ENCODE measurements at regions not wholly inside any gene's neighbourhood (a gene's known extent, or its start where the extent isn't known, plus 50 kb on each side); places are given as distances from the start of the nearest gene placed in this dataset.

GRCh38 chr4:166257276-166257675, 384.2 kb downstream of the TLL1 start:
- WGBS (ENCODE audit: insufficient coverage): no CpG with 5 or more reads among the region's 2 CpGs
- H3K4me1 Mint-ChIP-seq: no peaks in the 10 kb centered on the region
- ATAC-seq (replicated peaks in 1 of 4) (no peak), DNase-seq (no peak)
- POLR2A ChIA-PET: no interaction called here
- H3K27me3 ChIP-seq (replicated peaks in 1 of 2; ENCODE audit: control insufficient read depth in 2 of 2, extremely low read depth in 1 of 2, insufficient read depth in 2 of 2, low read length in 1 of 2): no peaks in the 10 kb centered on the region
- CTCF ChIA-PET: no interaction called here
- H3K27ac ChIP-seq (ENCODE audit: low read length): no peak overlapping the region
- no peak overlapping the region for H3K4me3 ChIP-seq (ENCODE audit: control insufficient read depth in 1 of 2, extremely low read depth in 1 of 2, low read length in 1 of 2)
- H3K9me3 Mint-ChIP-seq: peaks cover 0 to 4% (median 0%) of the 10 kb centered on the region in 3 donors
- no peaks in the 10 kb centered on the region for H3K36me3 Mint-ChIP-seq
- H3K27me3 Mint-ChIP-seq: no peaks in the 10 kb centered on the region
- no peaks in the 10 kb centered on the region for H3K4me1 ChIP-seq (ENCODE audit: control insufficient read depth in 1 of 2, extremely low read depth in 1 of 2, insufficient read depth in 2 of 2, low read length in 2 of 2)
- H3K27ac Mint-ChIP-seq: no peak overlapping the region
- H3K36me3 ChIP-seq (ENCODE audit: control insufficient read depth in 2 of 2, extremely low read depth in 1 of 2, insufficient read depth in 1 of 2, low read length in 1 of 2): no peaks in the 10 kb centered on the region
- no peak overlapping the region for H3K4me3 Mint-ChIP-seq
- no peaks in the 10 kb centered on the region for H3K9me3 ChIP-seq

- CTCF ChIA-PET: interaction anchor here (0.6 kb wide), 2 partner anchors 27 to 98 kb away, joined by 4 read pairs; no protein-coding TSS in a partner anchor
- WGBS (ENCODE audit: insufficient coverage): 78% methylated on average over 4 of the region's 4 CpGs
- no peaks in the 10 kb centered on the region for H3K4me1 ChIP-seq (ENCODE audit: control insufficient read depth in 1 of 2, extremely low read depth in 1 of 2, insufficient read depth in 2 of 2, low read length in 2 of 2)
Measured at GRCh38 chr4:166257891-166258290, 384.9 kb downstream of the TLL1 start.

GRCh38 chr4:166259081-166259480, 386.0 kb downstream of the TLL1 start:
- no peaks in the 10 kb centered on the region for H3K9me3 ChIP-seq
- H3K27ac Mint-ChIP-seq: no peak overlapping the region
- H3K27me3 ChIP-seq (replicated peaks in 1 of 2; ENCODE audit: control insufficient read depth in 2 of 2, extremely low read depth in 1 of 2, insufficient read depth in 2 of 2, low read length in 1 of 2): no peaks in the 10 kb centered on the region
- no peaks in the 10 kb centered on the region for H3K36me3 Mint-ChIP-seq
- H3K4me1 ChIP-seq (ENCODE audit: control insufficient read depth in 1 of 2, extremely low read depth in 1 of 2, insufficient read depth in 2 of 2, low read length in 2 of 2): no peaks in the 10 kb centered on the region
- no peak overlapping the region for H3K4me3 ChIP-seq (ENCODE audit: control insufficient read depth in 1 of 2, extremely low read depth in 1 of 2, low read length in 1 of 2)
- no peaks in the 10 kb centered on the region for H3K36me3 ChIP-seq (ENCODE audit: control insufficient read depth in 2 of 2, extremely low read depth in 1 of 2, insufficient read depth in 1 of 2, low read length in 1 of 2)
- ChIA-PET CTCF (interaction anchor here in 1 of 2 donors (0.6 kb wide), 1 partner anchor 187 kb away, joined by 3 read pairs; no protein-coding TSS in a partner anchor), POLR2A (no interaction called here)
- no peak overlapping the region for H3K4me3 Mint-ChIP-seq
- no CpG with 5 or more reads among the region's 4 CpGs for WGBS (ENCODE audit: insufficient coverage)
- H3K4me1 Mint-ChIP-seq: no peaks in the 10 kb centered on the region
- H3K27me3 Mint-ChIP-seq: no peaks in the 10 kb centered on the region
- H3K27ac ChIP-seq (ENCODE audit: low read length): no peak overlapping the region
- H3K9me3 Mint-ChIP-seq: peaks cover 0 to 7% (median 2%) of the 10 kb centered on the region in 3 donors
- DNase-seq: no peak
- no peak for ATAC-seq (replicated peaks in 1 of 4)

More at GRCh38 chr4:166257891-166258290, 384.9 kb downstream of the TLL1 start:
- no peak overlapping the region for H3K27ac Mint-ChIP-seq
- H3K4me3 Mint-ChIP-seq: no peak overlapping the region
- Histone ChIP-seq H3K9me3 (no peaks in the 10 kb centered on the region), H3K4me3 (ENCODE audit: control insufficient read depth in 1 of 2, extremely low read depth in 1 of 2, low read length in 1 of 2) (no peak overlapping the region), H3K27ac (ENCODE audit: low read length) (no peak overlapping the region), H3K27me3 (replicated peaks in 1 of 2; ENCODE audit: control insufficient read depth in 2 of 2, extremely low read depth in 1 of 2, insufficient read depth in 2 of 2, low read length in 1 of 2) (no peaks in the 10 kb centered on the region), H3K36me3 (ENCODE audit: control insufficient read depth in 2 of 2, extremely low read depth in 1 of 2, insufficient read depth in 1 of 2, low read length in 1 of 2) (no peaks in the 10 kb centered on the region)
- DNase-seq: no peak
- POLR2A ChIA-PET: no interaction called here
- H3K9me3 Mint-ChIP-seq: peaks cover 0 to 4% (median 0%) of the 10 kb centered on the region in 3 donors
- no peaks in the 10 kb centered on the region for H3K36me3 Mint-ChIP-seq
- no peaks in the 10 kb centered on the region for H3K4me1 Mint-ChIP-seq
- no peak for ATAC-seq (replicated peaks in 1 of 4)
- no peaks in the 10 kb centered on the region for H3K27me3 Mint-ChIP-seq

GRCh38 chr4:166274136-166274761, 401.2 kb downstream of the TLL1 start:
- Mint-ChIP-seq H3K4me1 (no peaks in the 10 kb centered on the region), H3K9me3 (peaks cover 4 to 17% (median 10%) of the 10 kb centered on the region in 3 donors), H3K4me3 (no peak overlapping the region), H3K27ac (no peak overlapping the region), H3K27me3 (no peaks in the 10 kb centered on the region), H3K36me3 (no peaks in the 10 kb centered on the region)
- ChIA-PET POLR2A (no interaction called here), CTCF (no interaction called here)
- no peaks in the 10 kb centered on the region for H3K36me3 ChIP-seq (ENCODE audit: control insufficient read depth in 2 of 2, extremely low read depth in 1 of 2, insufficient read depth in 1 of 2, low read length in 1 of 2)
- no peak overlapping the region for H3K4me3 ChIP-seq (ENCODE audit: control insufficient read depth in 1 of 2, extremely low read depth in 1 of 2, low read length in 1 of 2)
- no peaks in the 10 kb centered on the region for H3K27me3 ChIP-seq (replicated peaks in 1 of 2; ENCODE audit: control insufficient read depth in 2 of 2, extremely low read depth in 1 of 2, insufficient read depth in 2 of 2, low read length in 1 of 2)
- DNase-seq (no peak), ATAC-seq (replicated peaks in 1 of 4) (no peak)
- H3K4me1 ChIP-seq (ENCODE audit: control insufficient read depth in 1 of 2, extremely low read depth in 1 of 2, insufficient read depth in 2 of 2, low read length in 2 of 2): no peaks in the 10 kb centered on the region
- H3K9me3 ChIP-seq: no peaks in the 10 kb centered on the region
- 78% methylated on average over 15 of the region's 21 CpGs for WGBS (ENCODE audit: insufficient coverage)
- H3K27ac ChIP-seq (ENCODE audit: low read length): no peak overlapping the region

- ChIA-PET CTCF (no interaction called here), POLR2A (no interaction called here)
- no peaks in the 10 kb centered on the region for H3K27me3 ChIP-seq (replicated peaks in 1 of 2; ENCODE audit: control insufficient read depth in 2 of 2, extremely low read depth in 1 of 2, insufficient read depth in 2 of 2, low read length in 1 of 2)
- no peaks in the 10 kb centered on the region for H3K4me1 ChIP-seq (ENCODE audit: control insufficient read depth in 1 of 2, extremely low read depth in 1 of 2, insufficient read depth in 2 of 2, low read length in 2 of 2)
- no peaks in the 10 kb centered on the region for H3K4me1 Mint-ChIP-seq
- peaks cover 5 to 18% (median 11%) of the 10 kb centered on the region in 3 donors for H3K9me3 Mint-ChIP-seq
- H3K27me3 Mint-ChIP-seq: no peaks in the 10 kb centered on the region
- DNase-seq: no peak
- no peak overlapping the region for H3K27ac Mint-ChIP-seq
- no peak overlapping the region for H3K4me3 Mint-ChIP-seq
- H3K36me3 Mint-ChIP-seq: no peaks in the 10 kb centered on the region
- no peaks in the 10 kb centered on the region for H3K9me3 ChIP-seq
- no peak for ATAC-seq (replicated peaks in 1 of 4)
- H3K4me3 ChIP-seq (ENCODE audit: control insufficient read depth in 1 of 2, extremely low read depth in 1 of 2, low read length in 1 of 2): no peak overlapping the region
- H3K36me3 ChIP-seq (ENCODE audit: control insufficient read depth in 2 of 2, extremely low read depth in 1 of 2, insufficient read depth in 1 of 2, low read length in 1 of 2): no peaks in the 10 kb centered on the region
- no peak overlapping the region for H3K27ac ChIP-seq (ENCODE audit: low read length)
- 80% methylated on average over 1 of the region's 1 CpG for WGBS (ENCODE audit: insufficient coverage)
Measured at GRCh38 chr4:166274775-166275174, 401.7 kb downstream of the TLL1 start.

- ATAC-seq (replicated peaks in 1 of 4): no peak
- Mint-ChIP-seq H3K36me3 (no peaks in the 10 kb centered on the region), H3K27me3 (no peaks in the 10 kb centered on the region), H3K9me3 (peaks cover 9 to 18% (median 11%) of the 10 kb centered on the region in 3 donors), H3K4me1 (no peaks in the 10 kb centered on the region), H3K4me3 (no peak overlapping the region), H3K27ac (no peak overlapping the region)
- POLR2A ChIA-PET: interaction anchor here in 1 of 2 donors (0.6 kb wide), 1 partner anchor 10 kb away, joined by 3 read pairs; no protein-coding TSS in a partner anchor
- WGBS (ENCODE audit: insufficient coverage): no CpG with 5 or more reads among the region's 1 CpG
- Histone ChIP-seq H3K4me3 (ENCODE audit: control insufficient read depth in 1 of 2, extremely low read depth in 1 of 2, low read length in 1 of 2) (no peak overlapping the region), H3K9me3 (no peaks in the 10 kb centered on the region), H3K4me1 (ENCODE audit: control insufficient read depth in 1 of 2, extremely low read depth in 1 of 2, insufficient read depth in 2 of 2, low read length in 2 of 2) (no peaks in the 10 kb centered on the region), H3K27ac (ENCODE audit: low read length) (no peak overlapping the region), H3K36me3 (ENCODE audit: control insufficient read depth in 2 of 2, extremely low read depth in 1 of 2, insufficient read depth in 1 of 2, low read length in 1 of 2) (no peaks in the 10 kb centered on the region), H3K27me3 (replicated peaks in 1 of 2; ENCODE audit: control insufficient read depth in 2 of 2, extremely low read depth in 1 of 2, insufficient read depth in 2 of 2, low read length in 1 of 2) (no peaks in the 10 kb centered on the region)
- CTCF ChIA-PET: no interaction called here
- no peak for DNase-seq
Measured at GRCh38 chr4:166277401-166277800, 404.4 kb downstream of the TLL1 start.
